DMS153 treated with DMSO at 0.1 percent for 48 hours (cell line): ENCODE measurements at regions not wholly inside any gene's neighbourhood (a gene's known extent, or its start where the extent isn't known, plus 50 kb on each side); places are given as distances from the start of the nearest gene placed in this dataset.
"Not testable (repeated sequence)": the region's sequence is repeated elsewhere in the genome, so short reads cannot be mapped to it uniquely, and the experiment has no call there.

ENCODE experiments used
- DNase-seq: peaks from one replicate; lab custom pipeline; 2025; ENCODE audit not compliant: unreplicated experiment; lab: John Stamatoyannopoulos, UW

DNA sequence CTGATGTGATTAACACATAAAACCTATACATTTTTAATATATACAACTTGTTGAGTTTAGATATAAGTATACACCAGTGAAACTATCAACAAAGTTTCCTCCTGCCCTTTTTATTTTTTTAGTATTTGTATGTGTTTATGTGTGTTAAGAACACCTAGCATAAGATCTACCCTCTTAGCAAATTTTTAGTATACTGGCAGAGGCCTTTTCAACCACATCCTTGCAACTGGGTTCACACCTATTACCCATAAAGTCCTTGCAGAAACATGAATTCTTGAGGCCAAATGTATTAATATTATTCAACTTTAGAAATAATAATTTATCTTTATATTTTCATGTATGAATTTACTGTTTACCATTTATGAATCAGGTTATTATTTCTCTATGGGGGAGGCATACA lies 119.7 kb upstream of the CRIM1 start:
- no peak for DNase-seq

DNA sequence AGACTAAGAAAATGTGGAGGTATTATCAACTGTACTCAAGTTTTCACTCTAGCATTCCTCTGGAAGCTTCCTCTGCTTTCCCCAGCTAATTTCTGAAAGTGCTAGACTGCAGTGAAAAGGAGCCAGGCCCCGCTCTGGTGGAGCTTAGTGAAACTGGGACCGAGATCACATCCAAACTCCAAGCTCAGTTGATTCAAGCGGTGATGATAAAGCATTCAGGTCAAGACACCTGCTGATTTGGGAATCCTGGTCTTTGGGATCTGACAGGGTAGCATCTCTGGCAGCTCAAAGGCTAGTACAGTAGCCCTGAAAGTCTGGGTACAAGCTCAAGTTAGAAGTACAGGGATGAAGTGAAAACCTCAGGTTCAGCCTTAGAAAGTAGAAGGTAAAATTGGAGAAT lies 120.2 kb upstream of the CRIM1 start:
- DNase-seq: no peak

DNA sequence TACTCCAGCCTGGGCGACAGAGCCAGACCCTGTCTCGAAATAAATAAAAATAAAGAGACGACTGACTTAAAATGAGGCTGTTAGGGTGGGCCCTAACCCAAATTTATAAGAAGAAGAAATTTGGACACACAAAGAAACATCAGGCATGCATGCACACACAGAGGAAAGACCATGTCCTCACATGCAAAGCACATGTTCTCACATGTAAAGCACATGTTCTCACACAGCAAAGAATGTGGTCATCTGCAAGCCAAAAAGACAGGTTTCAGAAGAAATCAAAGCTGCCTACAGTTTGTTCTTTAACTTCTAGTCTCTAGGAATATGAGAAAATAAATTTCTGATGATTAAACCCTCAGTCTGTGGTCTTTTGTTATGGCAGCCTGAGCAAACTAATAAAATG lies 132.3 kb upstream of the CRIM1 start:
- no peak for DNase-seq

DNA sequence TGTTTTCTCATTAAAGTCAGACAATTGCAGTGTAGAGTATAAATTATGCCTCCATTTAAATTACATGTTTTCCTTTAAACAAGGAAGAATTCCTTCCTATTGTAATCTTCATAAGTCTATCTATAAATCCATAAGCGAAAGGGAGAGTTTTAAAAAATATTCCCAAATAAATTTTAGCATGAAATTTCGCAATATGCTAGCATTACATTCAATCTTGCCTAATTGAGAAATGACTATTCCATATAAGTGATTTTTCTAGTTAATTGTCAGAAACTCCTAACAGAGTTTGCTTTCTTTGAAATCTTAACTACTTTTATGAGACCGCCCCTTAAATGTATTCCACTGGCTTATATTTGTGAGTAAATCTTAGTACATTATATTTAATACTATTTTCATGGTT lies 133.1 kb upstream of the CRIM1 start:
- no peak for DNase-seq

DNA sequence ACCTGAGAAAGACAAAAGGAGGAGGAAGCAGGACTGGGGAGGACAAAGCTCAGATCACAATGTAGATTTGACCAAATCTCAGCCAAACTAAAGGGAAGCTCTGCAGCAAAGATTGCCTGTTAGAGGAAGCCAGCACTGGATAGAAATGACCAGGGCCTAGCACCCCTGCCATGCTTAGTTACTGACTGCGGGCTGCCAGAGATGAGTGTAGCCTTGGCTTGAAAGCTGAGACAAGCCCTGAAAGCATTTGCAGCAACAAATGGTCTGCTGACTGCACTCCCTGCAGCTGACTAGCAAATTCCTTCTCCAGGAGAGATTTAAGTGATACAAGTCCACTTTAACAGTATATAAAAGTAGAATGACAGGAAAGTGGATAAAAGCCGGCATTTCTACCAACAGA lies 140.9 kb upstream of the CRIM1 start:
- DNase-seq: no peak

DNA sequence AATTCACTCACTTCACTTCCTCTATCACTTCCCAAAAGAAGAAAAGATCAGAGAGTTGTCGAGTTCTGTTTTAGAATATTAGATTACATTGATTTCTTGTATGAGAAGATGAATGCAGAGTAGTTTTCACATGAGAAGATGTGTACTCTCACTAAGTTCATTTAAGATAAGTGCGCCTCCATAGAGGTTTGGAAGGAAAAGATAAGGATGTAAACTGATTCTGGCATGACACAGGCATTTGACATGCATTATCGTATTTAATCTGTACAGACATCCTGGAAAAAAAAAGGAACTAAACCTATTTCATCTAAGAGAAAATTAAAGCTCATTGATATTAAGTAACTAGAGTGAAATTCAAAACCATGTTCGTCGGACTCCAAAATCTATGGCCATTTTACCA lies 152.2 kb upstream of the CRIM1 start:
- no peak for DNase-seq

DNA sequence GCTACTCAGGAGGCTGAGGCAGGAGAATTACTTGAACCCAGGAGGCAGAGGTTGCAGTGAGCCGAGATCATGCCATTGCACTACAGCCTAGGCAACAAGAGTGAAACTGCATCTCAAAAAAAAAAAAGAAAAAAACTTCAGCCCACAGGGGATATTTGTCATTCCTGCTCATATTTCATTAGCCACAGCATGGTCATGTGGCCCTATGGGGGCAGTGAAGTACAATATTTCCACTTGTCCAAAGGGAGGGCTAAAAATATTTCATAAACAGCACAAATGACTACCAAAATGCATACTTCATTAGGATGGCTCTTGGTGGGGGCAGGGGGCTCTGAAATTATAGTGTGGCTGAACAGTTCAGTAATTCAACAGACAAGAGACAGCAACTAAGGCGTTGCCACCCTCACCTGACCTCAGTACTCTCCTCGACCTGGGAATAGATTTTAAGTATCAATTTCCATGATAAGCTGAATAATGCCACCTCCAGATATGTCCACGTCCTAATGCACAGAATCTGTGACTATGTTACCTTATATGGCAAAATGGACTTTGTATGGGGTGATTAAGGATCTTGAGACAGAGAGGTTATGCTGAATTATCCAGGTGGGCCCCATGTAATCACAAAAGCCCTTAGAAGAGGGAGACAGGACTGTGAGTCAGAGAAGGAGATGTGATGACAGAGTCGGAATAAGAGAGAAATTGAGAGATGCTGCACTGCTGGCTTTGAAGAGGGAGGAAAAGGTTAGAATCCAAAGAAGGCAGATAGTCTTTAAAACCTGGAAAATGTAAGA lies 158.2 kb upstream of the CRIM1 start:
- DNase-seq: no peak

DNA sequence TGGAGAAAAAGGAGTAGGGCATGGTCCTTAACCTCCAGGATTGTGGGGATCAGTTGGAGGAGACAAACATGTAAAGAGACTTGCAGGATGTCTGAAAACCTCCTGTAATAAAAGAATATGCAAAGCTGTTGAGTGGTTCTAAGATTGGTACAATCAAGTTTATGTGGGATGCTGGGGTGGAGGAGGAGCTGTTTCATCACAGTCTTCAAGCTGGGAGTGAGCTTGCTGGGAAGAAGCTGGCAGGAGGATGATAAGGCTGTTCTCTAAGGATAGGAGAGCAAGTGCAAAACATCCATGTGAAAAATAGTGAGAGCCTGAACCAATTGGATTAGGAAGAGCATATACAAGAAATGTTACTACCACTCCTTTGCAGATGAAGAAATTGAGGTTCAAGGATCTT lies 161.9 kb upstream of the CRIM1 start:
- no peak for DNase-seq

DNA sequence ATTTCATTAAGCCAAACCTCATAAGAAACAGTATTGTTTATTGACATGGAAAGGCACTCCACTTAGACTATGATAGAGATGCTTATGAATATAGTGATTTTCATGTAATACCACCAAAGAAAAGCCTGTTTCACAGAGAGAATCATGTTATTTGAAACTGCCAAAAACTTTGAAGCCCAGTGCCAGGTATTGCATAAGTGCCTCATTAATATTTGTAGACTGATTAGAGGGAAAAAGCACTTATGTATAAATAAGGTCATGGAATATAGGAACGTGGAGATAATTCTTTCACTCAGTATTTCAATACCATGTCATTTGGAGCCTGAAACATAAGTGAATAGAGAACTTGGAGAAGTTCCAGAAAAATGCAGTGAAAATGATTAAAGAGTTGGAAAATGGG lies 162.6 kb upstream of the CRIM1 start:
- no peak for DNase-seq

DNA sequence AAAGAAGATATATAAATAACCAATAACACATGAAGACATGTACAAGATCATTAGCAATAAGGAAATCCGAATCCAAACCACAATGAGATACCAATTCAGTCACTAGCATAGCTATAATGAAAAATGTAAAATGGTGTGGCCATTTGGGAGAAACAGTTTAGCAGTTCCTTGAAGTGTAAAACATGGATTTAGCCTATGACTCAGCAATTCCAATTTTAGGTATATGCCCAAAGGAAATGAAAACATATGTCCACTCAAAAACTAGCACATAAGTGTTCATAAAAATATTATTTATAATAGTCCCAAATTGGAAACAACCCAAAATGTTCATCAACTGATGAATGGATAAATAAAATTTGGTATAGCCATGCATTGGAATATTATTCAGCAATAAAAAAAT lies 165.5 kb upstream of the CRIM1 start:
- no peak for DNase-seq

DNA sequence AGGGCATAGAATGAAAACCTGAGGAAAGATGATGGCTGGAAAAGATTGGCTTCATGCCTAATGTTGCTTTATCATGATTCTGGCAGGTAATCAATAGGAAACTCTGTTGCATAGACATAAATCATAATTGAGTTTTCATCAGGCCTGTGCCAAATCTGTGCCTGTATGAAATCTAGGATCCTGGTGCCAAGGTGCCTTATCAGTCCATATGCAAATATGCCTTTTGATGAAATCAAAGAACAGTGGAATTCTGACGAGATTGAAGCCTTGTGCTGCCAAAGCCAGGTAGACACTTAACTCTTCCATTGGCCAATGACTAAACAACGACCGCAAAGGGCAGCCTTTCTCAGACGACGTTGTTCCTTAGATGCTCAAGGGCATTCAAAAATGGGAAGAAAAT lies 170.0 kb upstream of the CRIM1 start:
- DNase-seq: no peak

DNA sequence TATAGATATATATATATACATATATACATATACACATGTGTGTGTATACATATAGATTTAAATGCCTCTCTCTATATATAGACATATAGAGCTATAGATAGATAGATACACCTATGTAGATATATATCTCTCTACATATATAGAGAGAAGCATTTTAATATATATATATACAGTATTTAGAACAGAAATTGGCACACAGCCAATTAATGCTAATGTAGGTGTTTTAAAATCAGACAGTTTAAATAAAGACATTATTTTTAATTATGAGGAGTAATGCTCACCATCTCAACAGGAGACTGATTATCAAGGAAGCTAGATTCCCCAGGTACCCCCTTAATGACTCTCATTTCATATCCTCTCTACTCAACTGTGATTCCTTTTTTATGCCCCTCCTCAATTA lies 170.7 kb upstream of the CRIM1 start:
- no peak for DNase-seq

DNA sequence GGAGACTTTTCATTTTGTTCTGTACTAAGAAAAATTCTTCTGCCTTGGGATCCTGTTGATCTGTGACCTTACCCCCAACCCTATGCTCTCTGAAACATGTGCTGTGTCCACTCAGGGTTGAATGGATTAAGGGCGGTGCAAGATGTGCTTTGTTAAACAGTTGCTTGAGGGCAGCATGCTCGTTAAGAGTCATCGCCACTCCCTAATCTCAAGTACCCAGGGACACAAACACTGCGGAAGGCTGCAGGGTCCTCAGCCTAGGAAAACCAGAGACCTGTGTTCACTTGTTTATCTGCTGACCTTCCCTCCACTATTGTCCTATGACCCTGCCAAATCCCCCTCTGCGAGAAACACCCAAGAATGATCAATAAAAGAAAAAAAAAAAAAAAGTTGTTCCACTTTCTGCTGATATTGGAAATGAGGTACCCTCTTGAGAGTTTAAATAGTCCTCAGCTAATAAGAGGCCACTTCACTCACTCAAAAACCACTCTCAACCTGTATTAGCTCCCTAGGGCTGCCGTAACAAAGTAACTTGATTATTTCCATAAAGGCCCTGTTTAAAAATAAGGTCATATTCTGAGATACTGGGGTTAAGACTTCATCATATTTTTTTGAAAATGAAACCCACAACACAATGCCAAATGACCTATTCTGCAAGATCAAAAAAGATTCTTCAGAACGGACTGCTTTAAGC lies 174.6 kb upstream of the CRIM1 start:
- not testable (repeated sequence) for DNase-seq

DNA sequence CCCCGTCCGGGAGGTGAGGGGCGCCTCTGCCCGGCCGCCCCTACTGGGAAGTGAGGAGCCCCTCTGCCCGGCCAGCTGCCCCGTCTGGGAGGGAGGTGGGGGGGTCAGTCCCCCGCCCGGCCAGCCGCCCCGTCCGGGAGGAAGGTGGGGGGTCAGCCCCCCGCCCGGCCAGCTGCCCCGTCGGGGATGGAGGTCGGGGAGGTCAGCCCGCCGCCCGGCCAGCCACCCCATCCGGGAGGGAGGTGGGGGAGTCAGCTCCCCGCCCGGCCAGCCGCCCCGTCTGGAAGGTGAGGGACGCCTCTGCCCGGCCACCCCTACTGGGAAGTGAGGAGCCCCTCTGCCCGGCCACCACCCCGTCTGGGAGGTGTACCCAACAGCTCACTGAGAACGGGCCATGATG lies 175.3 kb upstream of the CRIM1 start:
- DNase-seq: not testable (repeated sequence)

DNA sequence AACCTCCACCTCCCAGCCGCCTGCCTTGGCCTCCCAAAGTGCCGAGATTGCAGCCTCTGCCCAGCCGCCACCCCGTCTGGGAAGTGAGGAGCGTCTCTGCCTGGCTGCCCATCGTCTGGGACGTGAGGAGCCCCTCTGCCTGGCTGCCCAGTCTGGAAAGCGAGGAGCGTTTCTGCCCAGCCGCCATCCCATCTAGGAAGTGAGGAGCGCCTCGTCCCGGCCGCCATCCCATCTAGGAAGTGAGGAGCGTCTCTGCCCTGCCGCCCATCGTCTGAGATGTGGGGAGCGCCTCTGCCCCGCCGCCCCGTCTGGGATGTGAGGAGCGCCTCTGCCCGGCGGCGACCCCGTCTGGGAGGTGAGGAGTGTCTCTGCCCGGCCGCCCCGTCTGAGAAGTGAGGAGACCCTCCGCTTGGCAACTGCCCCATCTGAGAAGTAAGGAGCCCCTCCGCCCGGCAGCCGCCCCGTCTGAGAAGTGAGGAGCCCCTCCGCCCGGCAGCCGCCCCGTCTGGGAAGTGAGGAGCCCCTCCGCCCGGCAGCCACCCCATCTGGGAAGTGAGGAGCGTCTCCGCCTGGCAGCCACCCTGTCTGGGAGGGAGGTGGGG lies 175.8 kb upstream of the CRIM1 start:
- DNase-seq: not testable (repeated sequence)

DNA sequence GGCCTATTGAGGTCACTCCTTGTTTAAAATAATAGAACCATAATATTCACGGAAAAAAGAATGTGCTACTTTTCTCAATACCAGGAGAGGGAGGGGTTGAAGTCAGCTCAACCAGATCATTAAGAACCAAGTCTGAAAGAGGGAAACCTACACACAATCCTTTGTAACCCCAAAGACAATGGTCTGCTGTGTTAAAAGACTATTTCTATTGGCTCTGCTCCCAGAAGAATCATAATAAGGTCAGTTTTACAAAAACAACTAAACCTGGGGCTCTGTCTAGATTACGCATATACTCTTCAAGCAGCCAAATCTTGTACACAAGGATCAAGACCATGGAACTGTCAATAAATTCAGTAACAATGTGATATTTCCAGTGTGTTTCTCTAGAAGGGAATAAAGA lies 177.2 kb upstream of the CRIM1 start:
- no peak for DNase-seq

DNA sequence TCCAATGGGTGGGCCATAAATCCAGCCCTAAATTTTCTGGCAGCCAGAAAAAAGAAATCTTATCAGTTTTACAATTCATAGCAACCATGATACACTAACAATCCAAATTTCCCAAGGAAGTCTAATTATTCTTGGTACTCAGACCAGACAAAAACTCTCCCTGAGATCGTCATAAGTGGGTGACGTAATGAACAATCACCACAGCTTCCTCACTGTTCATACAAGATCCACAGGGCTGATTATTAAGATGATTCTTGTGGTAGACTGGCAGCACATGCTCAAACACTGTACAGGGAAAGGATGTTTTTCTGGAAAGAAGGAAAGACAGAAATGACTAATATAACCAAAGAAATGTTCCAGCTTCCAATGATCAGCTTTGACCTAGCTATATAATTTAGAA lies 178.3 kb upstream of the CRIM1 start:
- no peak for DNase-seq

DNA sequence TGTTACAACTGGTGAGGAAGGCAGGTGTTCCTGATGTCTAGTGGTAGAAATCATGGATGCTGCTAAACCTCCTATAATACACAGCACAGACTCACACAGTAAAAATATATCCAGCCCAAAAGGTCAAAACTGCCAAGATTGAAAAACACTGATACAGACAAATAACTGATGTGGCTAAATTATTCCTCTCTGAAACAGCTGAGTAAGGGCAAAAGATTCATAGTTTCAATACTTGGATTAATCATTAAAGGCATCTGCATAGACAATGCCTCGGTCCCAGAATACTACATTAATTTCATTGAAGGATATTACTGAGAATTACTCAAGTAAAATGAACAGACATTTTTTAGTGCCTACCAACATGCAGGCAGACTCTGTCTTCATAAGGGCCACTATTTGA lies 180.7 kb upstream of the CRIM1 start:
- DNase-seq: no peak

DNA sequence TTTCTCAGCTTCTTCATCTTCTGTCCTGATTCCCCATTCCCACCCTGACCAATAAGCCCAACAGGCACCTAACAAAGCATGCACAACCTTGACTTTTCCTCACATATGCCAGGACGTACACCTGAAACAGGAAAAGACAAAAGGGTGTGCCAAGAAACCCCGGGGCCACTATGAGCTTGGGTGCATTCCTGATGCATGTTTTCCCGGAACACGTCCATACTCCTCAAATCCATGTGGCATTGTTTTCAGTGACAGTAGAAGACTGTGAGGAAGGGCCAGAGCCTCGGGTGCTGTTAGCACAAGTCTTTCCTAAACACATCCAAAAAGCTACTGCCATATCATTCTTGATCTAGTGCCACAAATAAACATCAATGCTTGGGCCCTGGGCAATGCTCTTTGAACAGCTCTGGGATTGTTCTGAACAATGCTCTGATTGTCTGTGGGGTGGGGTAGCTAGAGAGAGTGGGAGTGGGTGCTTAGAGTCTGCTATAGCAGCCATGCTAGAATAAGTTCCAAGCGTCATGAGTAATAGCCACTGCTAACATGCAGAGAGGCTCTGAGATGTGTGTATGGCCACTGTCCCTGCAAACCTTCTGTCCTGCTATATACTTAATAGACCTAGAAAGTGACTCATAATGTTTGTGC lies 181.7 kb upstream of the CRIM1 start:
- no peak for DNase-seq

DNA sequence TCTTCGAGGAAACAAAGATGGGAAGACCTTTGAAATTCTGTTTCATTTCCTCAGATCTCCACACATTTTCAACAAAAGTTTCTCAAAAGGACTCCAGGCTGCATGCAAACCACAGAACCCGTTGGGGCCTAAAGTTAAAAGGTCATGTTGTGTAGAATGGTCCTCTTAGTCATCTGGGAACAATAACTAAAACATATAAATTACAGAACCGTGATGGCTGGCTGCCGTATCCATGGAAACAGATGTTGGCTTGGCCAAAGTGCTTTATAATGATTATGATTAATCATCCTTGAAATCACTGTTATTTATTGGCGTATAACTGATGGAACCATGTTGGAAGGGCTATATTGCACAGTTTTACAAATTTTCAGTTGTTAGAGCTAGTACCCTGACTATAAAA lies 182.8 kb upstream of the CRIM1 start:
- no peak for DNase-seq

DNA sequence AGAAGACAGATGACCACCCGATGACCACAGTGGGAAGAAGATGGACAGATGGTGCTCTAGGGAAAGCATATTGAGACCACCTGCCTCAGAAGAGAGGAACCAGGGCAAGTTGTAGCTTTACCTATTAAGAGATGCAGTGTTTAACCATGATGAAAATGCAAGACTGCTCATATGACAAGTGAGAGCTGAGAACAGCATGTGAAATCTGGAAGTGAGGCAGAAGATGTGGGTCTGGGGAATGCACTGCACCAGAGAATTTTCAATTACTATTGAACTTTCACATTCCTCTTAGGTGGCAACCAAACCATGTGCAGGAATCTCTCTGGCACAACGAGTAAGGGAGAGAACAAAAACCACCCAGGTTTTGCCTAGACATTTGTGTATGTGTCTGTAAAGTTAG lies 184.8 kb upstream of the CRIM1 start:
- no peak for DNase-seq

DNA sequence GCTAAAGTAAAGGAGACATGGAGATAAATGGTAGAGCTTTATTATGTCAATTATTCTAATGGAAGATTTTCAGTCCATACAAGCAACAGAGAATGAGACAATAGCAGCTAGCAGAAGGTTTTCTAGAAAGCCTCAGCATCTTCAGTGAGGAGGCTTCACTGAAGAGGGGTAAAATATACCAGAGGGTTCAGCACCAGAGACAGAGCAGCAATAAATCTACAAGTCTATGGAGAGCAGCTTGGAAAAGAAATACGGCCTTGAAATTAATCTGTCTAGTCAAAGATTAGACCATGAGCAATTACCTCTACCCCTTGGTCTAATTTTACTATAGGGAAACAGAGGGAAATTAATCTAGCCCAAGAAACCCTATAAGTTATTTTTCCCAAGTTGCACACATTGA lies 185.7 kb upstream of the CRIM1 start:
- no peak for DNase-seq
